ENCODE measurements at regions not wholly inside any gene's neighbourhood (a gene's known extent, or its start where the extent isn't known, plus 50 kb on each side); places are given as distances from the start of the nearest gene placed in this dataset.

- H3K27ac Mint-ChIP-seq: peak overlapping the region; percentile 37
- H3K4me3 Mint-ChIP-seq: no peak overlapping the region
- peaks cover 13% of the 10 kb centered on the region for H3K27me3 Mint-ChIP-seq
- no peak for DNase-seq
- H3K9me3 ChIP-seq (ENCODE audit: control insufficient read depth, low read length, poor library complexity, severe bottlenecking): no peaks in the 10 kb centered on the region
- no peaks in the 10 kb centered on the region for H3K36me3 Mint-ChIP-seq (ENCODE audit: low read depth)
- no peaks in the 10 kb centered on the region for H3K4me1 Mint-ChIP-seq
- ATAC-seq: no peak
These were observed 70.4 kb upstream of the TANC2 start for GRCh38 chr17:62895320-62896301.

GRCh38 chr17:62892870-62893338, 73.1 kb upstream of the TANC2 start:
- Mint-ChIP-seq H3K4me3 (no peak overlapping the region), H3K4me1 (no peaks in the 10 kb centered on the region), H3K27me3 (peaks cover 8% of the 10 kb centered on the region), H3K27ac (peak overlapping the region; percentile 63), H3K36me3 (ENCODE audit: low read depth) (no peaks in the 10 kb centered on the region)
- DNase-seq: no peak
- H3K9me3 ChIP-seq (ENCODE audit: control insufficient read depth, low read length, poor library complexity, severe bottlenecking): no peaks in the 10 kb centered on the region
- peak; percentile 72 for ATAC-seq

DNA sequence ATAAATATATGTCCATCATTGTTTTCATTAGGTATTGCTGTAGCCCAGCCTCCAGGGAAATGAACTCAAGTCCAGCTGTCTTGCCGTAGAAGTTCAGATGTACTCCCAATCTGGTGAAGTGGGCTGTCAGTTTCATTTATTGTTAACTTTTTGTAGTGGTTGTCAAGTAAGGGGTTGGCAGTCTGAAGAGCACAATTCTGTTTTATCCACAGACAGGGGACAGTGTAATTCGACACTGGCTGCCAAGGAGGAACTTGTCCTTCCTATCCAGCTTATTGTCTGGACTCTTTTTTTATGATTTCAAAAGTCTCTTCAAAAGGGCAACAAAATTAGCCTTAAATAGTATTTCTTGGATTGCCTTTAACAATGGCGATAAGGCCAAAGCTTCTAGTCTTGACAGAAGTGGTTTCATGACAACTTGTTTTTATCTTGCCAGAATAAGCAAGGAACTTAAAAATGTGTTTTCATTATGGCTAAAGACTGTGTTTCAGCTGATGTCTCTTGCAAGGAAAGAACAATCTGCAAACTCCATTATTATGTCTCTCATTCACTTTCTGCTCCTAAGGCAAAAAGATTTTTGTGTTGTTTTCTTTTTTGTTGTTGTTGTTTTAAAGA, 73.9 kb upstream of the TANC2 start:
- DNase-seq (no peak), ATAC-seq (no peak)
- no peak overlapping the region for H3K4me3 Mint-ChIP-seq
- H3K36me3 Mint-ChIP-seq (ENCODE audit: low read depth): no peaks in the 10 kb centered on the region
- no peaks in the 10 kb centered on the region for H3K4me1 Mint-ChIP-seq
- no peaks in the 10 kb centered on the region for H3K9me3 ChIP-seq (ENCODE audit: control insufficient read depth, low read length, poor library complexity, severe bottlenecking)
- H3K27ac Mint-ChIP-seq: no peak overlapping the region
- H3K27me3 Mint-ChIP-seq: peaks cover 4% of the 10 kb centered on the region

DNA sequence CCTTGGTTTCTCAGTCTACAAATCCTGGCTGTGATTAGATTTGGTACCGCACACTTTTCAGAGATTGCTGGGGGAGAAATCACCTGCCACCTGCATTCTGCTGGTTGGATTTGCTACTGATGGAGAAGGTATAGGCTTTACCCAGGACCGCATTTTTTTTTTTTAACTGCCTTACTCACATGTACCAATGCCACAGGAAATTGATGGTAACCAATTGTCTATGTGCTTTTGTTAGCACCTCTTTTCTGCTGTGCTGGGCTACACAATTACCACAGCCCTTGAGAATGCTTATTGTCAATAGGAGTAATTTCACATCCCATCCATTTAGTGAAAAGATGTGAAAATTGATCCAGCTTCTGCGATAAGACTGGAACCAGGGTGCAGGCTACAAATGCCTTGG, 74.4 kb upstream of the TANC2 start:
- H3K4me3 Mint-ChIP-seq: no peak overlapping the region

DNA sequence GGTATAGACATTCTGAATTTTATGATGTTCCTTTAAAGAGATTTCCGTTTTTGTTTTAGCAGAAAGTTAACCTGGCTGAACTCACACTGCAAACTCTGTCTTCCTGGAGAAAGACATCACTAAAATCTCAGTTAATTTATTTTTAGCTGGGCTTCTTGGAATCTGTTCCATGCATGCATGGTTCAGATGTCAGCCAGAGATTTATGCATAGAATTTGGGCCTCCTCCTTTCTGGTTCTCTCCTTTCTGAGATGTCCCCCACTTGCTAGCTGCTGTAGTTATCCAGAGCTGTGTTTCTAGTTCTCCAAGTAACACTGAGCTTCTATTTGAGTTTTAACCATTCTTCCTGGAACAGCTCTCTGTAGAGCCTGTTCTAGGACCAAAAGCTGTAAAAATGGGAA, 77.3 kb upstream of the TANC2 start:
- Mint-ChIP-seq H3K4me3 (no peak overlapping the region), H3K27me3 (peaks cover 6% of the 10 kb centered on the region), H3K36me3 (ENCODE audit: low read depth) (no peaks in the 10 kb centered on the region), H3K4me1 (no peaks in the 10 kb centered on the region), H3K27ac (no peak overlapping the region)
- no peaks in the 10 kb centered on the region for H3K9me3 ChIP-seq (ENCODE audit: control insufficient read depth, low read length, poor library complexity, severe bottlenecking)
- DNase-seq: no peak
- ATAC-seq: no peak

More for the DNA sequence above, 74.4 kb upstream of the TANC2 start:
- H3K36me3 Mint-ChIP-seq (ENCODE audit: low read depth): no peaks in the 10 kb centered on the region
- no peaks in the 10 kb centered on the region for H3K4me1 Mint-ChIP-seq
- no peak overlapping the region for H3K27ac Mint-ChIP-seq
- ATAC-seq: no peak
- no peak for DNase-seq
- no peaks in the 10 kb centered on the region for H3K9me3 ChIP-seq (ENCODE audit: control insufficient read depth, low read length, poor library complexity, severe bottlenecking)
- no peaks in the 10 kb centered on the region for H3K27me3 Mint-ChIP-seq

GRCh38 chr17:62888148-62888547, 77.9 kb upstream of the TANC2 start:
- DNase-seq (no peak), ATAC-seq (no peak)
- no peak overlapping the region for H3K27ac Mint-ChIP-seq
- H3K9me3 ChIP-seq (ENCODE audit: control insufficient read depth, low read length, poor library complexity, severe bottlenecking): no peaks in the 10 kb centered on the region
- no peak overlapping the region for H3K4me3 Mint-ChIP-seq
- H3K27me3 Mint-ChIP-seq: peaks cover 6% of the 10 kb centered on the region
- no peaks in the 10 kb centered on the region for H3K4me1 Mint-ChIP-seq
- no peaks in the 10 kb centered on the region for H3K36me3 Mint-ChIP-seq (ENCODE audit: low read depth)

DNA sequence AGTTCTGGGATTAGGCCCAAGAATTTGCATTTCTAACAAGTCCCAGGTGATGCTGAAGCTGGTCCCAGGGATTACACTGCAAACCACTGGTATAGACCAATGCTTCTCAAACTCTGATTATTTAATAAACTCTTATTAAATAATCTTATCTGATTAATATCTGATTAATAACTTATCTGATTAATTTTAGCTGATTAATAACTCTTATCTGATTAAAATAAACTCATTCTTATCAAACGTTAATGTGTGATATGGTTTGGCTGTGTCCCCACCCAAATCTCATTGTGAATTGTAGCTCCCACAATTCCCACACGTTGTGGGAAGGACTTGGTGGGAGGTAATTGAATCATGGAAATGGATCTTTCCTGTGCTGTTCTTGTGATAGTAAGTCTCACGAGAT, 78.6 kb upstream of the TANC2 start:
- no peak for DNase-seq
- Mint-ChIP-seq H3K4me3 (no peak overlapping the region), H3K4me1 (no peaks in the 10 kb centered on the region), H3K27ac (no peak overlapping the region), H3K36me3 (ENCODE audit: low read depth) (no peaks in the 10 kb centered on the region), H3K27me3 (peaks cover 11% of the 10 kb centered on the region)
- no peaks in the 10 kb centered on the region for H3K9me3 ChIP-seq (ENCODE audit: control insufficient read depth, low read length, poor library complexity, severe bottlenecking)
- no peak for ATAC-seq

DNA sequence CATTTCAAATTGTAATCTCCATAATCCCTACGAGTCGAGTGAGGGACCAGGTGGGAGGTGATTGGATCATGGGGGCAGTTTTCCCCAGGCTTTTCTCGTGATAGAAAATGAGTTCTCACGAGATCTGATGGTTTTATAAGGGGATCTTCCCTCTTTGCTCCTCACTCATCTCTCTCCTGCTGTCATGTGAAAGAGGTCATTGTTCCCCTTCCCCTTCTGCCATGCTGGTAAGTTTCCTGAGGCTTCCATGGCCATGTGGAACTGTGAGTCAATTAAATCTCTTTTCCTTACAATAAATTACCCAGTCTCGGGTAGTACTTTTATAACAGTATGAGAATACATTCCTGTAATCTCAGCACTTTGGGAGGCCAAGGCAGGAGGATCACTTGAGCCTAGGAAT, 76.7 kb upstream of the MARCHF10 start:
- no peak overlapping the region for H3K4me3 Mint-ChIP-seq
- H3K4me1 Mint-ChIP-seq: no peaks in the 10 kb centered on the region
- DNase-seq: no peak
- peaks cover 11% of the 10 kb centered on the region for H3K27me3 Mint-ChIP-seq
- no peak for ATAC-seq
- H3K9me3 ChIP-seq (ENCODE audit: control insufficient read depth, low read length, poor library complexity, severe bottlenecking): no peaks in the 10 kb centered on the region
- H3K27ac Mint-ChIP-seq: no peak overlapping the region
- no peaks in the 10 kb centered on the region for H3K36me3 Mint-ChIP-seq (ENCODE audit: low read depth)

- H3K4me3 Mint-ChIP-seq: no peak overlapping the region
- no peak for ATAC-seq
- no peaks in the 10 kb centered on the region for H3K36me3 Mint-ChIP-seq (ENCODE audit: low read depth)
- H3K9me3 ChIP-seq (ENCODE audit: control insufficient read depth, low read length, poor library complexity, severe bottlenecking): no peaks in the 10 kb centered on the region
- peaks cover 21% of the 10 kb centered on the region for H3K27me3 Mint-ChIP-seq
- no peak for DNase-seq
- no peak overlapping the region for H3K27ac Mint-ChIP-seq
- no peaks in the 10 kb centered on the region for H3K4me1 Mint-ChIP-seq
These were observed 74.8 kb upstream of the MARCHF10 start for GRCh38 chr17:62882878-62883277.

GRCh38 chr17:62882284-62882683, 74.2 kb upstream of the MARCHF10 start:
- H3K27me3 Mint-ChIP-seq: peaks cover 24% of the 10 kb centered on the region
- ATAC-seq (no peak), DNase-seq (no peak)
- H3K4me3 Mint-ChIP-seq: no peak overlapping the region
- no peak overlapping the region for H3K27ac Mint-ChIP-seq
- H3K36me3 Mint-ChIP-seq (ENCODE audit: low read depth): no peaks in the 10 kb centered on the region
- no peaks in the 10 kb centered on the region for H3K4me1 Mint-ChIP-seq
- H3K9me3 ChIP-seq (ENCODE audit: control insufficient read depth, low read length, poor library complexity, severe bottlenecking): no peaks in the 10 kb centered on the region

GRCh38 chr17:62880120-62880519, 72.0 kb upstream of the MARCHF10 start:
- H3K4me1 Mint-ChIP-seq: peaks cover 4% of the 10 kb centered on the region
- ATAC-seq (no peak), DNase-seq (no peak)
- H3K27me3 Mint-ChIP-seq: peaks cover 36% of the 10 kb centered on the region
- no peak overlapping the region for H3K27ac Mint-ChIP-seq
- peaks cover 3% of the 10 kb centered on the region for H3K36me3 Mint-ChIP-seq (ENCODE audit: low read depth)
- H3K4me3 Mint-ChIP-seq: no peak overlapping the region
- H3K9me3 ChIP-seq (ENCODE audit: control insufficient read depth, low read length, poor library complexity, severe bottlenecking): no peaks in the 10 kb centered on the region

GRCh38 chr17:62876673-62877405, 68.7 kb upstream of the MARCHF10 start:
- no peaks in the 10 kb centered on the region for H3K9me3 ChIP-seq (ENCODE audit: control insufficient read depth, low read length, poor library complexity, severe bottlenecking)
- Mint-ChIP-seq H3K36me3 (ENCODE audit: low read depth) (peaks cover 3% of the 10 kb centered on the region), H3K27me3 (peaks cover 40% of the 10 kb centered on the region), H3K4me1 (peaks cover 8% of the 10 kb centered on the region), H3K27ac (no peak overlapping the region), H3K4me3 (no peak overlapping the region)
- no peak for ATAC-seq
- DNase-seq: no peak

DNA sequence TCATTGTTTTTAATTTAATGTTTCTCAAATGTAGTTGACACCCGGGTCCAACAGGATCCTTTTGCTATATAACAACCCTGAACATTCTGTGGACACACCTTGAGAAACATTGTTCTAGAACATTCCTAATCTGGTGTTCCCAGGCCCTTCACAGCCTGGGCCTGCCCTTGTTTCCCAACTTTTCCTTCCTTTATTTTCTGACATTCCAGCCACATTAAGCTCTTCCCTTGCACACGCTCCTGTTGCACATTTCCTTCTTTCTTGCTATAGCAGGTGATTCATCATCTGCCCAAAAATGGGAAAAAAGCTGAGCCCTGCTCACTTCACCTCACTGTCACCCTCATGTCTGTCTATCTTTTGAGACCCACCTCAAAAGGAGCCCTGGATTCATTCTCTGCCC, 67.9 kb upstream of the MARCHF10 start:
- H3K36me3 Mint-ChIP-seq (ENCODE audit: low read depth): peaks cover 3% of the 10 kb centered on the region
- no peak for DNase-seq
- no peak overlapping the region for H3K27ac Mint-ChIP-seq
- H3K27me3 Mint-ChIP-seq: peaks cover 46% of the 10 kb centered on the region
- no peak for ATAC-seq
- no peaks in the 10 kb centered on the region for H3K9me3 ChIP-seq (ENCODE audit: control insufficient read depth, low read length, poor library complexity, severe bottlenecking)
- peaks cover 8% of the 10 kb centered on the region for H3K4me1 Mint-ChIP-seq
- no peak overlapping the region for H3K4me3 Mint-ChIP-seq
